Right cardiac atrium (tissue), 5 donors: ENCODE measurements at regions not wholly inside any gene's neighbourhood (a gene's known extent, or its start where the extent isn't known, plus 50 kb on each side); places are given as distances from the start of the nearest gene placed in this dataset.

Source experiments
- ATAC-seq, 2 donors: fragments of 200-7000 bp; cut with Tn5 transposase; one replicate each; pipeline versions ENCODE4 v1.8.0 to v1.9.1; 2020; ENCODE audit warnings: moderate library complexity in 2 of 2, mild to moderate bottlenecking in 1 of 2
- DNase-seq, 3 donors: peaks; one replicate each; pipeline ENCODE4 v3.0.0-alpha.2; 2020
- H3K27ac ChIP-seq: one replicate; pipeline ENCODE4 v1.5.1; 2013; ENCODE audit warnings: mild to moderate bottlenecking, low read length, control low read depth, moderate library complexity
- H3K27me3 ChIP-seq: one replicate; pipeline ENCODE4 v1.6.1; 2013; ENCODE audit not compliant: control insufficient read depth, insufficient read depth
- H3K4me1 ChIP-seq: one replicate; pipeline ENCODE4 v1.6.1; 2013; ENCODE audit warnings: low read length; ENCODE audit not compliant: control insufficient read depth, insufficient read depth
- H3K4me3 ChIP-seq: one replicate; pipeline ENCODE4 v1.5.1; 2013; ENCODE audit warnings: low read length, control low read depth
- H3K9me3 ChIP-seq: one replicate; pipeline ENCODE4 v1.6.1; 2013; ENCODE audit warnings: low read length; ENCODE audit not compliant: control insufficient read depth
- WGBS: extraction: QIAGEN DNeasy Blood & Tissue Kit; methylation state at CpG from one replicate; pipeline ENCODE4 v1.1.7; 2013; 5-methylcytosine and 5-hydroxymethylcytosine counted together
- intact Hi-C, 4 donors: fragments of 100-400 bp; cut with DNase I; formaldehyde crosslinking; loops; one replicate each; pipeline versions ENCODE4 v1.11.0 to v1.14.0; 2022 to 2023
- donor health status: healthy with polysubstance abuse.
- donor health status: DM: no; HTN: yes; CAD: no.
- donor health status: DM: no; HTN: no; CAD: no.
- donor health status: DM: no; HTN: yes; CAD: no; lungs with severe emphysema.
- donor health status: DM: yes; HTN: yes; CAD: no.

GRCh38 chr2:78861546-78861945, 164.0 kb upstream of the REG3G start:
- DNase-seq (no peak), ATAC-seq (no peak)
- WGBS = 57% methylated on average over 6 of the region's 6 CpGs
- no peaks in the 10 kb centered on the region for H3K9me3 ChIP-seq
- H3K4me3 ChIP-seq = no peak overlapping the region
- no peaks in the 10 kb centered on the region for H3K4me1 ChIP-seq
- H3K27ac ChIP-seq = no peak overlapping the region
- H3K27me3 ChIP-seq = no peaks in the 10 kb centered on the region
- intact Hi-C loops = no loop called here

DNA sequence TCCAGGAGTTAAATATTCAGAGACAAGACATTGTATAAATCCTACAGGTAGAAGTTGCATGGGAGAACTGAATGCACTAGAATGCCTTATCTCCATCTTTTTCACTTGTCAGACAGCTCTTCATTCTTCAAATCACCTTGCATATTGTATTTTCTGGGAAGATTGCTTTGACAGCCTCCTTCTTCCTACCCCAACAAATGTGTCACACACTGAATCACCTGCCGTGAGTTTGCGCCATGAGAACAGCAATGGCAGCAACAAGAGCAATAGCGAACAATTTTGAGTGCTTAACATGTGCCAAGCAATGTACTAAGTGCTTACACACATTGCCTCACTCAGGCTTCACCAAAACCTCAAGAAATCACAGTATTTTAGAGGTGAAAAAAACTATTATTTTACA, 161.3 kb upstream of the REG3G start:
- H3K4me1 ChIP-seq = no peaks in the 10 kb centered on the region
- no peaks in the 10 kb centered on the region for H3K9me3 ChIP-seq
- no peak overlapping the region for H3K4me3 ChIP-seq
- intact Hi-C loops = no loop called here
- no peak for DNase-seq
- H3K27me3 ChIP-seq = no peaks in the 10 kb centered on the region
- H3K27ac ChIP-seq = no peak overlapping the region
- ATAC-seq = no peak
- 90% methylated on average over 3 of the region's 3 CpGs for WGBS

GRCh38 chr2:78865667-78866066, 159.8 kb upstream of the REG3G start:
- Histone ChIP-seq H3K27me3 (no peaks in the 10 kb centered on the region), H3K9me3 (no peaks in the 10 kb centered on the region), H3K4me3 (no peak overlapping the region), H3K27ac (no peak overlapping the region), H3K4me1 (no peaks in the 10 kb centered on the region)
- ATAC-seq (no peak), DNase-seq (no peak)
- intact Hi-C loops = no loop called here
- WGBS = 67% methylated on average over 10 of the region's 10 CpGs

GRCh38 chr2:78870343-78870967, 155.0 kb upstream of the REG3G start:
- no peak for ATAC-seq
- 29% methylated on average over 1 of the region's 1 CpG for WGBS

DNA sequence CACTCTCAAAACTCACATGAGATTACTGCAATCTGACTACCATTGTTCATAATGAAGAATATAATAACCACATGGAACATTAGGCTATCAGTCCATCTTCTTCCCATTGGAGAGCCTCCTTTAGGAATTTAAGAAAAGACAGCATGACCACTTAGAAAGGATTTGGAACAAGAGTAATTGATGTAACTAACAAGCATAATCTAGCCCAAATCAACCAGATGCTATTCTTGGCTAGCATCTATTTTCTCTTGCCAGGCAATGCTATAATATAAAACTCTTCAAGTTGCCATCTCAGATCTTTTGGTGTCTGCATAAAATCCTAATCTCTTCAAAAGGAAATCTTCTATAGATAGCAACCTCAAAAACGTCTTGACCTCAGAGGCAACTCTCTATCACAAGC, 152.0 kb upstream of the REG3G start:
- intact Hi-C loops = no loop called here
- no peak overlapping the region for H3K27ac ChIP-seq
- no peak for DNase-seq
- ATAC-seq = no peak
- no peaks in the 10 kb centered on the region for H3K27me3 ChIP-seq
- H3K9me3 ChIP-seq = no peaks in the 10 kb centered on the region
- 12% methylated on average over 1 of the region's 1 CpG for WGBS
- H3K4me3 ChIP-seq = no peak overlapping the region
- no peaks in the 10 kb centered on the region for H3K4me1 ChIP-seq

More at GRCh38 chr2:78870343-78870967, 155.0 kb upstream of the REG3G start:
- intact Hi-C loops = no loop called here
- no peaks in the 10 kb centered on the region for H3K4me1 ChIP-seq
- no peaks in the 10 kb centered on the region for H3K27me3 ChIP-seq
- H3K9me3 ChIP-seq = no peaks in the 10 kb centered on the region
- no peak for DNase-seq
- no peak overlapping the region for H3K4me3 ChIP-seq
- no peak overlapping the region for H3K27ac ChIP-seq

DNA sequence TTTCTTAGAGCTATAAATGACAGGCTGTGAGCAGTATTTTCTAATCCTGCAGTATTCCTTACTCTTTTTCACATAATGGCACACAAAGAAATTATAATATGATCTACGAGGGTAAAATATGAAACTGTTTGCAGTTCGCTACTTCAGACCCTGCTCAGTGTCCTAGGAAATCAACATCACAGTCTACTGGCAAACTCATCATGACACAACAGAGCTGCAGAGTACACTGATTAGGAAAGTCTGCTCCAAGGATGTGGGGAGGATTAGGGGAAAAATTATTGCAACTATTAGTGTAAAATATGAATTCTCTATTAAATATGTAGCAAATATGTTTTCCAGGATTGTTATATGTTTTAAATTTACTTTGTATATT, 149.2 kb upstream of the REG3G start:
- 52% methylated on average over 2 of the region's 2 CpGs for WGBS
- no peak overlapping the region for H3K4me3 ChIP-seq
- no peaks in the 10 kb centered on the region for H3K9me3 ChIP-seq
- H3K27me3 ChIP-seq = no peaks in the 10 kb centered on the region
- intact Hi-C loops = no loop called here
- no peak for DNase-seq
- no peak for ATAC-seq
- no peak overlapping the region for H3K27ac ChIP-seq
- H3K4me1 ChIP-seq = no peaks in the 10 kb centered on the region

DNA sequence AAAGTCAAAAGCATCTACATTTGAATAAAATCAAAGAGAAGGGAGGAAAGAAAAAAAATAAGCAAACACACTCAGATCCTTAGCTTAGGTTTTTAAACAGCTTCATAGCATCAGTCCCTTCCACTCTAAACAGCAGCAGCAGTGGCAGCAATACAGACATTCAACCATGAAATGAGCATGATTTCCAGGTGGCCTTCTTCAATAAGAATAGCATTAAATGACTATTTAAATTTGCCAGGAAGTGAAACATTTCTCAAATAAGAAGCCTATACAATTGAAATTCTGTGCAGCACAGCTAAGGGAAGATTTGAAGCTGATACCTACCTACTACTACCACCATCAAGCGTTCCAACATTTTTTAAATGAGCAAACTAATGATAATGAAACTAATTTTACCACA, 138.1 kb upstream of the REG3G start:
- 77% methylated on average over 1 of the region's 1 CpG for WGBS
- H3K27me3 ChIP-seq = no peaks in the 10 kb centered on the region
- no peaks in the 10 kb centered on the region for H3K4me1 ChIP-seq
- ATAC-seq (no peak), DNase-seq (no peak)
- no peak overlapping the region for H3K27ac ChIP-seq
- no peak overlapping the region for H3K4me3 ChIP-seq
- intact Hi-C loops = no loop called here
- no peaks in the 10 kb centered on the region for H3K9me3 ChIP-seq

GRCh38 chr2:78890935-78891334, 134.6 kb upstream of the REG3G start:
- intact Hi-C loops = no loop called here
- Histone ChIP-seq H3K27me3 (no peaks in the 10 kb centered on the region), H3K4me1 (no peaks in the 10 kb centered on the region), H3K4me3 (no peak overlapping the region), H3K9me3 (no peaks in the 10 kb centered on the region), H3K27ac (no peak overlapping the region)
- no peak for DNase-seq
- 56% methylated on average over 2 of the region's 2 CpGs for WGBS
- ATAC-seq = no peak

DNA sequence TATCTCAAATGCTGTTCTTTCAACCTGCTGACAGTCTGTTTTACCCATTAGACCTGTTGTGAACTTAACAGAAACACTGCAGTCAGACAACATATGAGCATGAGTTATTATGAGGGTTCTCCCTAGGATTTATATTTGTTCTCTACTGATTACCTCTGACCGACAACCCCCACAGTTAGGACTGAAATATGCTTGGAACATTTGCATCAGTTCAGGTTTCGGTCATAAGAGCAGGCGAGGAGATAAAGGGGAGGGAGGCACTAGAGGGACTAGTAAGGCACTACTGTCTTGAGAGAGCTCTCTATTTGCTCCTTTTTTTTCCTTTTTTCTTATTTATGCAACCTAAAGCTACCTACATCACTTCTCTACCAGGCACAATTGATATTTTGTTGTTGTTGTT, 133.2 kb upstream of the REG3G start:
- no peak overlapping the region for H3K4me3 ChIP-seq
- H3K9me3 ChIP-seq = no peaks in the 10 kb centered on the region
- DNase-seq = no peak
- H3K4me1 ChIP-seq = no peaks in the 10 kb centered on the region
- ATAC-seq = no peak
- H3K27me3 ChIP-seq = no peaks in the 10 kb centered on the region
- 65% methylated on average over 3 of the region's 3 CpGs for WGBS
- intact Hi-C loops = no loop called here
- no peak overlapping the region for H3K27ac ChIP-seq

- Histone ChIP-seq H3K27ac (no peak overlapping the region), H3K4me1 (no peaks in the 10 kb centered on the region), H3K9me3 (no peaks in the 10 kb centered on the region), H3K27me3 (no peaks in the 10 kb centered on the region), H3K4me3 (no peak overlapping the region)
- intact Hi-C loops = no loop called here
- ATAC-seq = no peak
- 77% methylated on average over 1 of the region's 1 CpG for WGBS
- DNase-seq = no peak
These were observed 130.5 kb upstream of the REG3G start for GRCh38 chr2:78895022-78895421.

- ATAC-seq = no peak
- H3K27me3 ChIP-seq = no peaks in the 10 kb centered on the region
- WGBS = 66% methylated on average over 3 of the region's 3 CpGs
- H3K4me1 ChIP-seq = no peaks in the 10 kb centered on the region
- no peak overlapping the region for H3K4me3 ChIP-seq
- no peak for DNase-seq
- intact Hi-C loops = no loop called here
- H3K9me3 ChIP-seq = no peaks in the 10 kb centered on the region
- H3K27ac ChIP-seq = no peak overlapping the region
These were observed 129.0 kb upstream of the REG3G start for GRCh38 chr2:78896536-78896935.

DNA sequence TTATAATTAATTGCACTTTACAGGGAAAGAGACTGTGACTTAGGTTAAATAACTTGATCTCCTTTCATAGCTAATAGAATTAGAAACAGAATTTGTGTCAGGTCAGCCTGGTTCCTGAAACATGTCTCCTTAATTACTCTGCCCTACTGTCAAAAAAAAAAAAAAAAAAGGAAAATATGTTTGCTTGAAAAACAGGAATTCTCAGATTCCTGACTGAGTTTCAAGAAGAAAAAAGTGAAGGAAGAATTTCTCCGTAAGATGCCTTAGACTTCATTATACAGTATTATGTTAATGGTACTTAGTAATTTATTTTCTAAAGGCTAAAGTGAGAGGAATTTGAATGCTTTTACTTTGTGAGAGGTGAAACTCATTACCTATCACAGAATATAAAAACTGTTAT, 118.4 kb upstream of the REG3G start:
- H3K4me3 ChIP-seq = no peak overlapping the region
- ATAC-seq = no peak
- no peak overlapping the region for H3K27ac ChIP-seq
- no peaks in the 10 kb centered on the region for H3K9me3 ChIP-seq
- intact Hi-C loops = no loop called here
- 91% methylated on average over 1 of the region's 1 CpG for WGBS
- no peaks in the 10 kb centered on the region for H3K4me1 ChIP-seq
- H3K27me3 ChIP-seq = no peaks in the 10 kb centered on the region
- no peak for DNase-seq
